K562 (cell line): ENCODE measurements at regions not wholly inside any gene's neighbourhood (a gene's known extent, or its start where the extent isn't known, plus 50 kb on each side); places are given as distances from the start of the nearest gene placed in this dataset.

Experiments used
- ATAC-seq: fragments of 200-7000 bp; cut with Tn5 transposase; 3 replicates; pipeline ENCODE4 v1.9.1; 2020; ENCODE audit warnings: moderate library complexity
- BruUV-seq: library from RNA; stranded (reverse); fragments of 400-500 nt; replicated peaks from 2 replicates; lab custom pipeline; 2021; lab: Mats Ljungman, UMichigan
- CTCF ChIA-PET: fragments of 300-600 bp; formaldehyde crosslinking; extraction: SDS; loops from one replicate; lab custom pipeline; 2021; ENCODE audit warnings: low intra/inter-chr PET ratio; lab: Yijun Ruan, JAX
- POLR2A ChIA-PET: fragments of 300-600, 350-650 bp; sonication (Branson Sonifier 250); formaldehyde crosslinking; extraction: SDS; loops from one replicate; lab custom pipeline; 2021; ENCODE audit warnings: antibody characterized with exemption, inconsistent platforms; lab: Yijun Ruan, JAX
- DNase-seq, 4 experiments: peaks; one replicate each; pipeline versions ENCODE4 v3.0.0 to v3.0.0-alpha.2; 2011 to 2018; ENCODE audit warnings: low spot score in 3 of 4, mixed read lengths in 3 of 4; ENCODE audit errors: extremely low read depth in 1 of 4
- FAIRE-seq: peaks from 2 replicates; lab custom pipeline; 2011; peaks lifted over from hg19 to GRCh38; lab: Jason Lieb, UNC
- H2AFZ ChIP-seq: 2 replicates; pipeline ENCODE4 v1.6.0; 2011; ENCODE audit warnings: low read depth, low read length, control low read depth, inconsistent platforms
- H3K27ac ChIP-seq: fragments of 200-600 bp; 3 replicates; pipeline ENCODE4 v1.8.0; 2011; ENCODE audit warnings: low read depth, mild to moderate bottlenecking, control low read depth, inconsistent platforms, low read length, moderate library complexity, mixed read lengths; ENCODE audit errors: extremely low read depth
- H3K27me3 ChIP-seq, 2 experiments: fragments of 300-600 bp in 1 of 2; 2 replicates in 1 of 2; 3 replicates in 1 of 2; pipeline versions ENCODE4 v1.6.0 to v1.8.0; 2011; ENCODE audit warnings: inconsistent platforms in 2 of 2, low read length in 2 of 2, mild to moderate bottlenecking in 1 of 2, mixed read lengths in 1 of 2, moderate library complexity in 1 of 2; ENCODE audit not compliant: control insufficient read depth in 2 of 2, insufficient read depth in 2 of 2
- H3K36me3 ChIP-seq: fragments of 300-600 bp; 3 replicates; pipeline ENCODE4 v1.8.0; 2011; ENCODE audit warnings: mild to moderate bottlenecking, low read length, inconsistent platforms; ENCODE audit not compliant: control insufficient read depth, insufficient read depth
- H3K4me1 ChIP-seq, 2 experiments: fragments of 200-600 bp in 1 of 2; replicated peaks in 1 of 2; 2 replicates in 1 of 2; 3 replicates in 1 of 2; pipeline versions ENCODE4 v1.5.1 to v1.8.0; 2011; ENCODE audit warnings: inconsistent platforms in 2 of 2, low read length in 2 of 2, mild to moderate bottlenecking in 1 of 2, mixed read lengths in 1 of 2, moderate library complexity in 1 of 2; ENCODE audit not compliant: control insufficient read depth in 2 of 2, insufficient read depth in 2 of 2
- H3K4me2 ChIP-seq: 2 replicates; pipeline ENCODE4 v1.6.1; 2011; ENCODE audit warnings: low read length, control low read depth, inconsistent platforms, mixed read lengths; ENCODE audit not compliant: insufficient read depth
- H3K4me3 ChIP-seq: fragments of 200-600 bp; sonication (generic), shearing (Covaris generic); 2 replicates; pipeline ENCODE4 v1.5.1; 2016; ENCODE audit warnings: control low read depth, inconsistent platforms
- H3K79me2 ChIP-seq: fragments of 200-600 bp; 3 replicates; pipeline ENCODE4 v1.8.0; 2011; ENCODE audit warnings: low read length, inconsistent platforms; ENCODE audit not compliant: control insufficient read depth, insufficient read depth
- H3K9ac ChIP-seq, 2 experiments: 2 replicates each; pipeline versions ENCODE4 v1.6.0 to v1.6.1; 2011; ENCODE audit warnings: low read depth in 2 of 2, low read length in 2 of 2, control low read depth in 1 of 2, inconsistent platforms in 1 of 2, mild to moderate bottlenecking in 1 of 2, mixed read lengths in 1 of 2; ENCODE audit not compliant: insufficient read depth in 1 of 2
- H3K9me1 ChIP-seq: one replicate; pipeline ENCODE4 v1.6.0; 2011; ENCODE audit warnings: inconsistent platforms, mild to moderate bottlenecking, low read length, moderate library complexity; ENCODE audit not compliant: control insufficient read depth, insufficient read depth
- H3K9me3 ChIP-seq: replicated peaks from 2 replicates; pipeline ENCODE4 v1.5.1; 2011; ENCODE audit warnings: low read depth, low read length, inconsistent platforms; ENCODE audit not compliant: control insufficient read depth, insufficient read depth
- H4K20me1 ChIP-seq: replicated peaks from 2 replicates; pipeline ENCODE4 v1.6.1; 2011; ENCODE audit warnings: low read length, inconsistent platforms, mixed read lengths; ENCODE audit not compliant: control insufficient read depth, insufficient read depth
- ARID1B ChIP-seq: fragments of 450-650 bp; IDR thresholded peaks from 2 replicates; pipeline ENCODE4 v1.6.1; 2016; ENCODE audit warnings: antibody characterized with exemption, mild to moderate bottlenecking, inconsistent platforms
- CHD1 ChIP-seq: fragments of 200-600 bp; sonication (generic); IDR thresholded peaks from one replicate; pipeline ENCODE4 v1.6.1; 2012; ENCODE audit warnings: mild to moderate bottlenecking, moderate library complexity, low read length, inconsistent platforms
- FIP1L1 ChIP-seq: fragments of 200-400 bp; formaldehyde crosslinking; IDR thresholded peaks from 2 replicates; pipeline ENCODE4 v1.6.1; 2018; ENCODE audit warnings: mild to moderate bottlenecking, low read depth, low read length; ENCODE audit not compliant: poor library complexity, severe bottlenecking
- FOXM1 ChIP-seq, 2 experiments: fragments of 450-650 bp in 1 of 2; sonication (generic) in 1 of 2; formaldehyde crosslinking in 1 of 2; IDR thresholded peaks; 2 replicates each; pipeline versions ENCODE4 v1.6.1 to v1.9.0; 2017 to 2022; ENCODE audit warnings: low read depth in 2 of 2, mild to moderate bottlenecking in 2 of 2, missing genetic modification reagents in 1 of 2, moderate library complexity in 1 of 2
- GABPA ChIP-seq: fragments of 200-800 bp; sonication (Bioruptor generic); conservative IDR thresholded peaks from 2 replicates; pipeline ENCODE4 v1.6.1; 2016; ENCODE audit warnings: low read depth, missing genetic modification characterization, missing compliant biosample characterization
- NCOA4 ChIP-seq: fragments of 450-650 bp; IDR thresholded peaks from 2 replicates; pipeline ENCODE4 v1.6.1; 2018; ENCODE audit warnings: mild to moderate bottlenecking; ENCODE audit not compliant: partially characterized antibody
- NEUROD1 ChIP-seq: fragments of 150-350 bp; IDR thresholded peaks from 2 replicates; pipeline ENCODE4 v1.6.1; 2014; ENCODE audit warnings: borderline replicate concordance, low read length, low read depth; ENCODE audit not compliant: partially characterized antibody
- PTRF ChIP-seq: fragments of 450-650 bp; IDR thresholded peaks from 2 replicates; pipeline ENCODE4 v1.6.1; 2016; ENCODE audit warnings: mild to moderate bottlenecking, missing genetic modification characterization, missing compliant biosample characterization
- RBM39 ChIP-seq: fragments of 200-400 bp; formaldehyde crosslinking; optimal IDR thresholded peaks from 2 replicates; pipeline ENCODE3; 2018; ENCODE audit warnings: low read depth, low read length
- SREBF2 ChIP-seq: sonication (generic); formaldehyde crosslinking; IDR thresholded peaks from 2 replicates; pipeline ENCODE4 v1.4.0; 2020; ENCODE audit warnings: mild to moderate bottlenecking, missing genetic modification reagents
- WGBS: fragments of 100-300 bp; shearing (Covaris generic); methylation state at CpG from one replicate; pipeline ENCODE4 v1.1.6; 2016; ENCODE audit warnings: low coverage, mixed read lengths; ENCODE audit not compliant: insufficient coverage; ENCODE audit errors: missing lambda C conversion rate; 5-methylcytosine and 5-hydroxymethylcytosine counted together
- in situ Hi-C: fragments of 300-500 bp; cut with MboI; formaldehyde crosslinking; loops from 4 replicates; pipeline ENCODE4 v1.15.0; 2018; ENCODE audit warnings: inconsistent platforms, mixed read lengths
- intact Hi-C: fragments of 100-400 bp; cut with micrococcal nuclease; formaldehyde crosslinking; loops from 2 replicates; pipeline ENCODE4 v1.14.2; 2022
- TF ChIP-seq, protein P1 (sequence below): sonication (generic); formaldehyde crosslinking; IDR thresholded peaks from 2 replicates; pipeline ENCODE4 v1.8.0; 2022; ENCODE audit warnings: mild to moderate bottlenecking, missing genetic modification reagents

DNA sequence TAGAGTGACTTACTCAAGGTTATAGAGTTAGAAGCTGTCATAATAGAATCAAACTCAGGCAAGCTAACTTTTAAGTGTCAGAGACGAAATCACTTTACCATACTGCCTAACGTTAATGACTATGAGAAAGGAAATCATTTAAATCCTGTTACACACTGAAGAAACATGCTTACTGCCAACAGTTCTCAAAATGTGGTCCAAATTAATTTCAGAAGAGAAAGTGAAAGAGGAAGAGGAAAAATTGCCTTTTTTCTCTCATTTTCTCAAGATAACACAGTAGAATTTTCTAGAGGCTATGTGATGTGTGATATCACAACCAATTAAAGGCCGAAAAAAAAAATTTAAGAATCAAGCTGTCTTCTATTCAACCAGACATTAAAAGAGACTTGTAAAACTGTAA is 1362.7 kb upstream of the CHAC2 start:
- 0% methylated on average over 3 of the region's 3 CpGs for WGBS
- Histone ChIP-seq H3K4me3 (no peak overlapping the region), H3K9ac (no peak overlapping the region), H4K20me1 (no peaks in the 10 kb centered on the region), H3K36me3 (no peaks in the 10 kb centered on the region), H3K4me2 (no peak overlapping the region), H3K9me1 (no peaks in the 10 kb centered on the region), H3K27ac (no peak overlapping the region), H3K4me1 (no peaks in the 10 kb centered on the region), H3K79me2 (no peaks in the 10 kb centered on the region), H3K27me3 (no peaks in the 10 kb centered on the region), H2AFZ (no peak overlapping the region), H3K9me3 (no peaks in the 10 kb centered on the region)
- DNase-seq (no peak), ATAC-seq (no peak), FAIRE-seq (no peak)
- ChIA-PET CTCF (no interaction called here), POLR2A (no interaction called here)
- no peak for TF ChIP-seq FIP1L1
- TF ChIP-seq NEUROD1 = no peak
- no peak for TF ChIP-seq RBM39
- no peak for TF ChIP-seq NCOA4
- TF ChIP-seq, protein P1, sequence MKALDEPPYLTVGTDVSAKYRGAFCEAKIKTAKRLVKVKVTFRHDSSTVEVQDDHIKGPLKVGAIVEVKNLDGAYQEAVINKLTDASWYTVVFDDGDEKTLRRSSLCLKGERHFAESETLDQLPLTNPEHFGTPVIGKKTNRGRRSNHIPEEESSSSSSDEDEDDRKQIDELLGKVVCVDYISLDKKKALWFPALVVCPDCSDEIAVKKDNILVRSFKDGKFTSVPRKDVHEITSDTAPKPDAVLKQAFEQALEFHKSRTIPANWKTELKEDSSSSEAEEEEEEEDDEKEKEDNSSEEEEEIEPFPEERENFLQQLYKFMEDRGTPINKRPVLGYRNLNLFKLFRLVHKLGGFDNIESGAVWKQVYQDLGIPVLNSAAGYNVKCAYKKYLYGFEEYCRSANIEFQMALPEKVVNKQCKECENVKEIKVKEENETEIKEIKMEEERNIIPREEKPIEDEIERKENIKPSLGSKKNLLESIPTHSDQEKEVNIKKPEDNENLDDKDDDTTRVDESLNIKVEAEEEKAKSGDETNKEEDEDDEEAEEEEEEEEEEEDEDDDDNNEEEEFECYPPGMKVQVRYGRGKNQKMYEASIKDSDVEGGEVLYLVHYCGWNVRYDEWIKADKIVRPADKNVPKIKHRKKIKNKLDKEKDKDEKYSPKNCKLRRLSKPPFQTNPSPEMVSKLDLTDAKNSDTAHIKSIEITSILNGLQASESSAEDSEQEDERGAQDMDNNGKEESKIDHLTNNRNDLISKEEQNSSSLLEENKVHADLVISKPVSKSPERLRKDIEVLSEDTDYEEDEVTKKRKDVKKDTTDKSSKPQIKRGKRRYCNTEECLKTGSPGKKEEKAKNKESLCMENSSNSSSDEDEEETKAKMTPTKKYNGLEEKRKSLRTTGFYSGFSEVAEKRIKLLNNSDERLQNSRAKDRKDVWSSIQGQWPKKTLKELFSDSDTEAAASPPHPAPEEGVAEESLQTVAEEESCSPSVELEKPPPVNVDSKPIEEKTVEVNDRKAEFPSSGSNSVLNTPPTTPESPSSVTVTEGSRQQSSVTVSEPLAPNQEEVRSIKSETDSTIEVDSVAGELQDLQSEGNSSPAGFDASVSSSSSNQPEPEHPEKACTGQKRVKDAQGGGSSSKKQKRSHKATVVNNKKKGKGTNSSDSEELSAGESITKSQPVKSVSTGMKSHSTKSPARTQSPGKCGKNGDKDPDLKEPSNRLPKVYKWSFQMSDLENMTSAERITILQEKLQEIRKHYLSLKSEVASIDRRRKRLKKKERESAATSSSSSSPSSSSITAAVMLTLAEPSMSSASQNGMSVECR (CRISPR knock-in tag) = no peak
- no peak for TF ChIP-seq FOXM1 (IDR thresholded peaks at IDR 0.05; ENCODE audit: low read depth)
- TF ChIP-seq FOXM1 (CRISPR knock-in tag; IDR thresholded peaks at IDR 0.05; ENCODE audit: low read depth) = no peak
- TF ChIP-seq PTRF (tag) = no peak
- no peak for TF ChIP-seq CHD1
- TF ChIP-seq SREBF2 (CRISPR knock-in tag) = no peak
- TF ChIP-seq ARID1B = no peak
- TF ChIP-seq GABPA = no peak
- in situ Hi-C loops (no loop called here), intact Hi-C loops (no loop called here)
- BruUV-seq = no TSS peak
